ENCODE measurements at regions not wholly inside any gene's neighbourhood (a gene's known extent, or its start where the extent isn't known, plus 50 kb on each side); places are given as distances from the start of the nearest gene placed in this dataset.

GRCh38 chr12:31850268-31850667, 108.9 kb upstream of the RESF1 start:
- Histone ChIP-seq H3K27ac (ENCODE audit: low read depth, low read length) (no peak overlapping the region), H3K9me3 (ENCODE audit: control insufficient read depth, low read length) (peaks cover 95% of the 10 kb centered on the region), H3K36me3 (ENCODE audit: control insufficient read depth, insufficient read depth, low read length) (no peaks in the 10 kb centered on the region), H3K4me3 (ENCODE audit: low read length) (peak overlapping the region; percentile 62), H3K4me1 (ENCODE audit: control insufficient read depth, insufficient read depth, low read length) (no peaks in the 10 kb centered on the region), H3K9ac (ENCODE audit: extremely low read depth, low read length, poor library complexity, severe bottlenecking) (no peak overlapping the region), H3K27me3 (ENCODE audit: control insufficient read depth, insufficient read depth, low read length, poor library complexity, severe bottlenecking) (no peaks in the 10 kb centered on the region)
- Mint-ChIP-seq H3K36me3 (ENCODE audit: low read depth) (peaks cover 17% of the 10 kb centered on the region), H3K4me3 (no peak overlapping the region), H3K4me1 (no peaks in the 10 kb centered on the region), H3K27ac (no peak overlapping the region), H3K9me3 (peaks cover 92% of the 10 kb centered on the region), H3K27me3 (ENCODE audit: insufficient read depth) (no peaks in the 10 kb centered on the region)
- DNase-seq, result no peak
- no peak for TF ChIP-seq CTCF (conservative IDR thresholded peaks at IDR 0.05)
- WGBS, 2 experiments (ENCODE audit: insufficient coverage in 1 of 2, insufficient read length in 1 of 2), result 36 to 50% methylated on average over 2 of the region's 3 CpGs

GRCh38 chr12:31849090-31849687, 110.0 kb upstream of the RESF1 start:
- H3K27ac Mint-ChIP-seq, result no peak overlapping the region
- peaks cover 91% of the 10 kb centered on the region for H3K9me3 Mint-ChIP-seq
- H3K4me1 Mint-ChIP-seq, result no peaks in the 10 kb centered on the region
- peaks cover 93% of the 10 kb centered on the region for H3K9me3 ChIP-seq (ENCODE audit: control insufficient read depth, low read length)
- H3K9ac ChIP-seq (ENCODE audit: extremely low read depth, low read length, poor library complexity, severe bottlenecking), result no peak overlapping the region
- no peak for DNase-seq
- H3K4me1 ChIP-seq (ENCODE audit: control insufficient read depth, insufficient read depth, low read length), result no peaks in the 10 kb centered on the region
- H3K36me3 ChIP-seq (ENCODE audit: control insufficient read depth, insufficient read depth, low read length), result no peaks in the 10 kb centered on the region
- H3K27ac ChIP-seq (ENCODE audit: low read depth, low read length), result no peak overlapping the region
- no peaks in the 10 kb centered on the region for H3K27me3 ChIP-seq (ENCODE audit: control insufficient read depth, insufficient read depth, low read length, poor library complexity, severe bottlenecking)
- 60 to 63% methylated on average over 2 to 3 of the region's 3 CpGs for WGBS, 2 experiments (ENCODE audit: insufficient coverage in 1 of 2, insufficient read length in 1 of 2)
- no peaks in the 10 kb centered on the region for H3K27me3 Mint-ChIP-seq (ENCODE audit: insufficient read depth)
- H3K4me3 ChIP-seq (ENCODE audit: low read length), result peak overlapping the region; percentile 8
- H3K4me3 Mint-ChIP-seq, result no peak overlapping the region
- TF ChIP-seq CTCF (conservative IDR thresholded peaks at IDR 0.05), result no peak
- H3K36me3 Mint-ChIP-seq (ENCODE audit: low read depth), result peaks cover 24% of the 10 kb centered on the region

- Histone ChIP-seq H3K4me3 (ENCODE audit: low read length) (peak overlapping the region; percentile 43), H3K9ac (ENCODE audit: extremely low read depth, low read length, poor library complexity, severe bottlenecking) (no peak overlapping the region), H3K4me1 (ENCODE audit: control insufficient read depth, insufficient read depth, low read length) (no peaks in the 10 kb centered on the region), H3K36me3 (ENCODE audit: control insufficient read depth, insufficient read depth, low read length) (no peaks in the 10 kb centered on the region), H3K27ac (ENCODE audit: low read depth, low read length) (no peak overlapping the region), H3K9me3 (ENCODE audit: control insufficient read depth, low read length) (peaks cover 88% of the 10 kb centered on the region), H3K27me3 (ENCODE audit: control insufficient read depth, insufficient read depth, low read length, poor library complexity, severe bottlenecking) (no peaks in the 10 kb centered on the region)
- Mint-ChIP-seq H3K9me3 (peaks cover 90% of the 10 kb centered on the region), H3K36me3 (ENCODE audit: low read depth) (peaks cover 28% of the 10 kb centered on the region), H3K27me3 (ENCODE audit: insufficient read depth) (no peaks in the 10 kb centered on the region), H3K4me3 (no peak overlapping the region), H3K4me1 (no peaks in the 10 kb centered on the region), H3K27ac (no peak overlapping the region)
- no peak for TF ChIP-seq CTCF (conservative IDR thresholded peaks at IDR 0.05)
- no peak for DNase-seq
Measured at GRCh38 chr12:31846405-31846804, 112.8 kb upstream of the RESF1 start.
